Spleen (tissue), 11 donors: ENCODE measurements at regions not wholly inside any gene's neighbourhood (a gene's known extent, or its start where the extent isn't known, plus 50 kb on each side); places are given as distances from the start of the nearest gene placed in this dataset.

Experiments
- DNase-seq: peaks from one replicate; pipeline ENCODE4 v3.0.0-alpha.2; 2020
- H3K27ac ChIP-seq, 8 donors: fragments of 200-600 bp; sonication (generic) in 7 of 8; 1 replicate in 4 of 8; 2 replicates in 4 of 8; pipeline versions ENCODE4 v1.5.0 to v1.8.0; 2016 to 2021; ENCODE audit warnings: inconsistent platforms in 4 of 8, mild to moderate bottlenecking in 4 of 8, moderate library complexity in 1 of 8
- H3K27me3 ChIP-seq, 7 donors: fragments of 200-600 bp; sonication (generic) in 6 of 7; replicated peaks in 1 of 7; 1 replicate in 4 of 7; 2 replicates in 3 of 7; pipeline versions ENCODE4 v1.5.0 to v1.8.0; 2016 to 2021; ENCODE audit warnings: inconsistent platforms in 3 of 7, mild to moderate bottlenecking in 1 of 7
- H3K36me3 ChIP-seq, 6 donors: fragments of 200-600 bp; sonication (generic) in 5 of 6; 1 replicate in 4 of 6; 2 replicates in 2 of 6; pipeline versions ENCODE4 v1.5.0 to v1.8.0; 2016 to 2021; ENCODE audit warnings: inconsistent platforms in 2 of 6
- H3K4me1 ChIP-seq, 6 donors: fragments of 200-600 bp; sonication (generic) in 5 of 6; 1 replicate in 3 of 6; 2 replicates in 3 of 6; pipeline versions ENCODE4 v1.5.0 to v1.8.0; 2016 to 2021; ENCODE audit warnings: inconsistent platforms in 3 of 6
- H3K4me3 ChIP-seq, 8 donors: fragments of 200-600 bp; sonication (generic) in 7 of 8; 1 replicate in 4 of 8; 2 replicates in 4 of 8; pipeline versions ENCODE4 v1.5.0 to v1.8.0; 2016 to 2021; ENCODE audit warnings: inconsistent platforms in 4 of 8, mild to moderate bottlenecking in 4 of 8, moderate library complexity in 2 of 8
- H3K9me3 ChIP-seq, 8 donors: fragments of 200-600 bp; sonication (generic) in 7 of 8; 1 replicate in 4 of 8; 2 replicates in 4 of 8; pipeline versions ENCODE4 v1.5.0 to v1.8.0; 2016 to 2021; ENCODE audit warnings: inconsistent platforms in 4 of 8
- POLR2A ChIP-seq, 3 donors: fragments of 450-650 bp; IDR thresholded peaks; one replicate each; pipeline ENCODE4 v1.5.1; 2017; ENCODE audit warnings: antibody characterized with exemption in 3 of 3, mild to moderate bottlenecking in 1 of 3
- POLR2AphosphoS5 ChIP-seq, 3 donors: sonication (generic); formaldehyde crosslinking; IDR thresholded peaks; one replicate each; pipeline ENCODE4 v1.5.1; 2017; ENCODE audit warnings: antibody characterized with exemption in 3 of 3
- WGBS, 5 donors: extraction: QIAGEN DNeasy Blood & Tissue Kit in 3 of 5; methylation state at CpG; one replicate each; pipeline versions ENCODE4 v1.1.5 to v1.1.7; 2013 to 2018; 5-methylcytosine and 5-hydroxymethylcytosine counted together
- intact Hi-C: fragments of 100-400 bp; cut with DNase I; formaldehyde crosslinking; loops from one replicate; pipeline ENCODE4 v1.15.0; 2023; ENCODE audit warnings: low total_unique reads
- TF ChIP-seq, protein P1 (sequence below), 11 experiments: fragments of 200-600 bp in 7 of 11; fragments of 450-650 bp in 4 of 11; sonication (generic) in 4 of 11; IDR thresholded peaks in 8 of 11; conservative IDR thresholded peaks in 3 of 11; 1 replicate in 7 of 11; 2 replicates in 4 of 11; pipeline versions ENCODE4 v1.4.0 to v1.8.0; 2016 to 2021; ENCODE audit warnings: antibody characterized with exemption in 11 of 11, inconsistent platforms in 4 of 11, mild to moderate bottlenecking in 1 of 11
- donor health status: healthy with polysubstance abuse.
- donor health status: DM: no; HTN: no; CAD: no; lungs with moderate emphysema.
- donor health status: DM: no; HTN: no; CAD: no.
- donor health status: Bipolar disorder and iron deficiency.
- donor health status: healthy.
- donor health status: DM: no; HTN: no; CAD: no.
- donor health status: DM: yes; HTN: yes; CAD: no.

DNA sequence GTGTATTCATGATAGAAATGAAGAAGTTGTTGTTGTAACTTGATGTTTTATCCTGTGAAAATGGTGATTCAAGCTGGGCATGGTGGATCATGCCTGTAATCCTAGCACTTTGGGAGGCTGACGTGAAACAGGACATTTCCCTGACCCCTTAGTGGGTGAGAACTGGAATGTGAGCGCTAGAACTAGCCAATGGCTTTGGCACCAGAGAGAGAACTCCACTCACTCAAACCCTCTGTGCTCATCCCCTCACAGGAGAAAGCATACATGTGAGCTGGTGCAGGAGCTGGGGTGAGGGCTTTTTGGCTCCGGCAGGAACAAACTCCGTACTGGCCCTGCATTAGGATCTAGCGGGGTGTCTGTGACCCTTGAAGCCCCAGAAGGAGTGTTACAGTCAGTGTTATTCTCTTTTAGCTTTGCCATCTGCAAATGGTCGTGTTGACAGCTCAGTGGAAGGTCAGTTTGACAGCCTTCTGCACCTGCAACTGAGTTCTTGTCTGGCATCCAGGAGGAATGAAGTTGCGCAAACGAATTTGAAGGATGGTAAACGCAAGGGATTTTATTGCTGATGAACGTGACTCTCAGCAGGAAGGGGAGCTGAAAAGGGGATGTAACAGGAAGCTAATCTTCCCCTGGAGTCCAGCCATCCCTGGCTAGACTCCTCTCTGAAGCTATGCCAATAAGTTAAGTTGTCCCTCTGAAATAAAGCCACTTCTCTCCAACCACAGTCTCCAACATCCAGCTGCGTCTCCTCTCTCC is 1016.6 kb upstream of the CADM2 start:
- peaks cover 0 to 17% (median 3%) of the 10 kb centered on the region in 8 donors for H3K9me3 ChIP-seq
- 72 to 81% (median 79%) methylated on average over 11 of the region's 11 CpGs for WGBS, 5 donors
- H3K27me3 ChIP-seq: no peaks in the 10 kb centered on the region
- DNase-seq: no peak
- H3K4me1 ChIP-seq: no peaks in the 10 kb centered on the region
- no peaks in the 10 kb centered on the region for H3K36me3 ChIP-seq
- TF ChIP-seq, protein P1, sequence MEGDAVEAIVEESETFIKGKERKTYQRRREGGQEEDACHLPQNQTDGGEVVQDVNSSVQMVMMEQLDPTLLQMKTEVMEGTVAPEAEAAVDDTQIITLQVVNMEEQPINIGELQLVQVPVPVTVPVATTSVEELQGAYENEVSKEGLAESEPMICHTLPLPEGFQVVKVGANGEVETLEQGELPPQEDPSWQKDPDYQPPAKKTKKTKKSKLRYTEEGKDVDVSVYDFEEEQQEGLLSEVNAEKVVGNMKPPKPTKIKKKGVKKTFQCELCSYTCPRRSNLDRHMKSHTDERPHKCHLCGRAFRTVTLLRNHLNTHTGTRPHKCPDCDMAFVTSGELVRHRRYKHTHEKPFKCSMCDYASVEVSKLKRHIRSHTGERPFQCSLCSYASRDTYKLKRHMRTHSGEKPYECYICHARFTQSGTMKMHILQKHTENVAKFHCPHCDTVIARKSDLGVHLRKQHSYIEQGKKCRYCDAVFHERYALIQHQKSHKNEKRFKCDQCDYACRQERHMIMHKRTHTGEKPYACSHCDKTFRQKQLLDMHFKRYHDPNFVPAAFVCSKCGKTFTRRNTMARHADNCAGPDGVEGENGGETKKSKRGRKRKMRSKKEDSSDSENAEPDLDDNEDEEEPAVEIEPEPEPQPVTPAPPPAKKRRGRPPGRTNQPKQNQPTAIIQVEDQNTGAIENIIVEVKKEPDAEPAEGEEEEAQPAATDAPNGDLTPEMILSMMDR (IDR thresholded peaks at IDR 0.05 in 8 of 11, conservative IDR thresholded peaks at IDR 0.05 in 3 of 11): no peak
- TF ChIP-seq POLR2AphosphoS5 (IDR thresholded peaks at IDR 0.05): no peak
- no peak for TF ChIP-seq POLR2A (IDR thresholded peaks at IDR 0.05)
- no peak overlapping the region for H3K4me3 ChIP-seq
- intact Hi-C loops: no loop called here
- H3K27ac ChIP-seq: no peak overlapping the region

DNA sequence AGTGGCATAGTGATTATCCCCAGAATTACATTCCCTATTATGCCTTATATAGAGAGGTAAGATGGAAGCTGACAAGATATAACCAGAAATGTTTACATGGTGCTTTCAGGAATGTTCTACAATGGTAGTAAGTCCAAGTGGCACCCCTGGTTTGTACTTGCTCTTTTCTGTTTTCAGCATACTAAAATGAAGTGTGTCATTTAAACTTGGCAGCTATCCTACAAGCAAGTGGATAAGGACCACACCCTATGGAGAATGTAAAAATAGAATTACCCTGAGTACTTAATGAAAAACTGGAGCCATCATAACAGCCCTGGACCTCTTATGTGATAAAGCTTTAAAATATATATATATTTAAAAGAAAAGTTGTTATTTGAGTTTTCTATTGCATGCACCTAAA is 1012.7 kb upstream of the CADM2 start:
- no peaks in the 10 kb centered on the region for H3K36me3 ChIP-seq
- H3K27me3 ChIP-seq: no peaks in the 10 kb centered on the region
- H3K4me1 ChIP-seq: no peaks in the 10 kb centered on the region
- intact Hi-C loops: no loop called here
- no peak for DNase-seq
- no peak overlapping the region for H3K4me3 ChIP-seq
- H3K9me3 ChIP-seq: peaks cover 0 to 14% (median 0%) of the 10 kb centered on the region in 8 donors
- TF ChIP-seq POLR2AphosphoS5 (IDR thresholded peaks at IDR 0.05) (no peak), POLR2A (IDR thresholded peaks at IDR 0.05) (no peak)
- TF ChIP-seq, protein P1 (IDR thresholded peaks at IDR 0.05 in 8 of 11, conservative IDR thresholded peaks at IDR 0.05 in 3 of 11): no peak
- no peak overlapping the region for H3K27ac ChIP-seq

DNA sequence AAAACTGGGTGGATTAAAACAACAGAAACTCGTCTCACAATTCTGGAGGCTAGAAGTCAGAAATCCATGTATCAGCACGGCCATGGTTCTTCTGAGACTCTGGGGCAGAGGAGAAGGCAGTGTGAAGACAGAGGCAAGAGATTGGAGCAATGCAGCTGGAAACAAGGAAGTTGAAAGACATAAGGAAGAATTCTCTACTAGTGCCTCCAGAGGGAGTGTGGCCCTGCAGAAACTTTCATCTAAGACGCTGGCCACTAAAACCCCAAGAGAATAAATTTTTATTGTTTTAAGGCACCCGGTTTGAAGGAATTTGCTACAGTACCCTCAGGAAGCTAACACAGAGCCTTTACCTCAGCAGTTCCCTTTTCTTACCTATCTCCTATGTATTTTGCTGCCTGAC is 1012.2 kb upstream of the CADM2 start:
- Histone ChIP-seq H3K4me3 (no peak overlapping the region), H3K27me3 (no peaks in the 10 kb centered on the region), H3K9me3 (peaks cover 0 to 14% (median 0%) of the 10 kb centered on the region in 8 donors), H3K36me3 (no peaks in the 10 kb centered on the region), H3K4me1 (no peaks in the 10 kb centered on the region), H3K27ac (no peak overlapping the region)
- WGBS, 5 donors: 47 to 57% (median 50%) methylated on average over 4 of the region's 4 CpGs
- intact Hi-C loops: no loop called here
- TF ChIP-seq POLR2A (IDR thresholded peaks at IDR 0.05): no peak
- TF ChIP-seq, protein P1 (IDR thresholded peaks at IDR 0.05 in 8 of 11, conservative IDR thresholded peaks at IDR 0.05 in 3 of 11): no peak
- TF ChIP-seq POLR2AphosphoS5 (IDR thresholded peaks at IDR 0.05): no peak
- DNase-seq: no peak

- Histone ChIP-seq H3K27me3 (no peaks in the 10 kb centered on the region), H3K36me3 (no peaks in the 10 kb centered on the region), H3K4me3 (no peak overlapping the region), H3K9me3 (no peaks in the 10 kb centered on the region), H3K4me1 (no peaks in the 10 kb centered on the region), H3K27ac (no peak overlapping the region)
- WGBS, 5 donors: 59 to 93% (median 76%) methylated on average over 1 of the region's 1 CpG
- TF ChIP-seq POLR2AphosphoS5 (IDR thresholded peaks at IDR 0.05): no peak
- TF ChIP-seq, protein P1 (IDR thresholded peaks at IDR 0.05 in 8 of 11, conservative IDR thresholded peaks at IDR 0.05 in 3 of 11): no peak
- TF ChIP-seq POLR2A (IDR thresholded peaks at IDR 0.05): no peak
- DNase-seq: no peak
- intact Hi-C loops: no loop called here
These were observed 1010.0 kb upstream of the CADM2 start for GRCh38 chr3:83948771-83949170.
